ENCODE measurements at regions not wholly inside any gene's neighbourhood (a gene's known extent, or its start where the extent isn't known, plus 50 kb on each side); places are given as distances from the start of the nearest gene placed in this dataset.

- no peak for DNase-seq (ENCODE audit: low spot score)
Measured at GRCh38 chr3:194833114-194833910, 147.6 kb downstream of the FAM43A start.

DNA sequence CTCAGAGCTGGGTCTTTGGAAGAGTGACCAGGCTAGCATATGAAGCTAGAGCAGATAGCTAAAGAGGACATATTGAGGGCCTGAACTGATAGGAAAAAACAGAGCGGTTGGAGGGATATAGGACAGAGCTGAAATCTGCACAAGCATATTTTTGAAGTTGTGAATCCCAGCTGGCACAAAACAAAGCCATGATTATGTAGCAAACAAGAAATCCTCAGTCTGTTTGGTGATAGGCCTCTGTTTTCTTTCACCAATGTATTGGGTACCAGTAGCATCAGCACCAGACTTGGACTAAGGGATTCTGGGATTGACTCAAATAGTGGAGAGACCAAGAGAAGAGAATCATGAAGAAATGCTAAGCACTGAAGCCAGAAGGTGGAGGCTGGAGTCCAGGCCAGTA lies 151.0 kb downstream of the FAM43A start:
- no peak for DNase-seq (ENCODE audit: low spot score)

DNA sequence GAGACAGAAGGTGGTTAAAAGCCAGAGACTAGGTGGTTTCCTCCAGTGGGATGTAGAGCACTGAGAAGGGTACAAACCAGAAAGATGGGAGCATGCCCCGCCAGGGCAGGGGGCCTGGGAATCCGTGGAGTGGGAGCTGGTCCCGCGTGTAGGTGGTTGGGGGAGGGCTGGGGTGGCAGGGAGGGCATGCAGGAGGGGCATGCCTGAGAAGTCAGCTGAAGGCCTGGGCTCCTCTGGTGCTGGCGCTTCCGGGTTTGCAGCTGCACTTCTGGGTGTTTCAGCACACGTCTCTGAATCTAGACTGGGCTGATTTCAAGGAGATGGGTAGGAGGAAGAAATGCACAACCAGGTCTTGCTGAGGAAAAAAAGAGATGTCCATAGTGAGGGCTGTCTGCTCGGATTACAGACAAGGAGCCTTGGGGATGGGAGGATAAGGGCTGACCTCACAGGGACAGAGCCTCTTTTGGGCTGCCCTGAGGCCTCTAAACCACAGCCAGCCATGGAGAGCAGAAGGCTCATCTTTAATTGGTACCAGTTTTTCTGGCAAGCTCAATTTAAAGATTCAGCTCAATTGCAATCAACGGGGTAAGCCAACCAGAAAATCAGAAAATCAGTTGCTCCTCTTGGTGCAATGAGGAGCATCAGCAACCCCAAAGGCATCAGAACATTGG lies 151.9 kb downstream of the FAM43A start:
- no peak for DNase-seq (ENCODE audit: low spot score)

- DNase-seq (ENCODE audit: low spot score): peak; percentile 71
Measured at GRCh38 chr3:194838236-194838635, 152.6 kb downstream of the FAM43A start.

DNA sequence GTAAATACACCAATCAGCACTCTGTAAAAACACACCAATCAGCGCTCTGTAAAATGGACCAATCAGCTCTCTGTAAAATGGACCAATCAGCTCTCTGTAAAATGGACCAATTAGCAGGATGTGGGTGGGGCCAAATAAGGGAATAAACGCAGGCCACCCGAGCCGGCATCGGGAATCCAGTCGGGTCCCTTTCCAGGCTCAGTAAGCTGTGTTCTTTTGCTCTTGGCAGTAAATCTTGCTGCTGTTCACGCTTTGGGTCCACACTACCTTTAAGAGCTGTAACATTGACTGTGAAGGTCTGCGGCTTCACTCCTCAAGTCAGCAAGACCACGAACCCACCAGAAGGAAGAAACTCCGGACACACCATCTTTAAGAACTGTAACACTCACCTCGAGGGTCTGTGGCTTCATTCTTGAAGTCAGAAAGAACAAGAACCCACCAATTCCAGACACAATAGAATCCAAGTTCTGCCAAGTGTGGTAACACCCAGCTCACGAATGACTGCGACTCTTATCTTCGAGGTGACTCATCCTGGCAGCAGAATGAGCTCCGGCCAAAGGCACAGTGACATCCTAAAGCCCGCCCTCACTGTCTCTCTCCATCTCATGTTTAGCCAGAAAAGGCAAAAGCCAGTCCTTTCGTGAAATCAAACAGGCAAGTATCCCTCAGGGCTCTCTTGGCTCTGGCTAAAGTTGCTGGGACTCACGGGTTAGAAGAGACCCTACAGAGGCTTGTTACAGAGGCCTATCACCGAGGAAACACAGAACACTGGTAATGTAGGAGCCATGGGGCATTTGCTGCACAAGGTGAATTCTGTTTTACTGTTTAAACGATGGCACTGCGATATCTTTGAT lies 155.2 kb downstream of the FAM43A start:
- DNase-seq (ENCODE audit: low spot score): peak; percentile 22

DNA sequence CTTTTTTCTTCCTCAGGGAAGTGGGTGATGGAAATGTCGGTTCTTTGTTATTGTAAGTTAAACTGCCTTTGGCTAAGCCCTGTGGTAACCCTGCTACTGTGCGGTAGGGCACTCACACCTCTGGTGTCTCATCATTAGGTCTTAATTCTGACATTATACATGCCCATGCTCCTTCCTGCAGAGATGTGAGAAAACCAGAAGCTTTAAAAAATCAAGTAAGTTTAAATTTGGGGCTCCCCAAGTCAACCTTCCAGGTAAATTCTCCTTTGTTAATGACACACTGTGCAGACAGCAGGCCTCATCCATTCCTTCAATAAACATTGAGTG lies 155.8 kb downstream of the FAM43A start:
- no peak for DNase-seq (ENCODE audit: low spot score)

DNA sequence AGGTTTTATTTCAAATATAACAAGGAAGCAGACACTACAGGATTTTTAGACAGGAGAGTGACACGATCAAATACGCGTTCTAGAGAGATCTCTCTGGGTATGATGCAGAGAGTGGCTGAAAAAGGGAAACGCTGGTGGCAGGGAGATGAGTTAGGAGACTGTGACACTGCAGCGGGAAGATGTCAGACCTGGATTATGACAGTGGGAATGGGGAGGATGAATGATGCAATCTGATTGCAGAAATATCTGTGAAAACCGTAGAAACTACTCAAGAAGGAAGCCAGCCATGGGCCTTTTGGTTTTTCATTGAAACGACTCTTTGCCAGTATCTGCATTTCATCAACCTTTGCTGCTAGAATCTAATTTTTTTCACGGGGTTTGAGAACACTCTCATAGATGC lies 157.9 kb downstream of the FAM43A start:
- peak; percentile 55 for DNase-seq (ENCODE audit: low spot score)

DNA sequence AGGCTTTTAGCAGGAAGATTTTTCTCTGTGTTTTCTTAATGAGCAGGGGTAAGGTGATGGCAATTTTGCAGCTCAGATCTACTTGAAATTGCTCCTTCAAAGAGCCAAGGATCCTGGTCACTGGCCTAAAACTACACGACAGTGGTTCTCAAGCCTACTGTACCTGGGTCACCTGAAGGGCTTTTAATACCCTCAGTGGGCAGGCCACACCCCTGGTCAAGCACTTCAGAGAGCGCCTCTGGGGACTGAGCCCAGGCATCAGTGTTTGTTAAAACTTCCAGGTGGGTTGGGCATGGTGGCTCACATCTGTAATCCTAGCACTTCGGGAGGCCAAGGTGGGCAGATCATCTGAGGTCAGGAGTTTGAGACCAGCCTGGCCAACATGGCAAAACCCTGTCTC lies 158.4 kb downstream of the FAM43A start:
- no peak for DNase-seq (ENCODE audit: low spot score)

- DNase-seq (ENCODE audit: low spot score): no peak
Measured at GRCh38 chr3:194849166-194849875, 163.6 kb downstream of the FAM43A start.

DNA sequence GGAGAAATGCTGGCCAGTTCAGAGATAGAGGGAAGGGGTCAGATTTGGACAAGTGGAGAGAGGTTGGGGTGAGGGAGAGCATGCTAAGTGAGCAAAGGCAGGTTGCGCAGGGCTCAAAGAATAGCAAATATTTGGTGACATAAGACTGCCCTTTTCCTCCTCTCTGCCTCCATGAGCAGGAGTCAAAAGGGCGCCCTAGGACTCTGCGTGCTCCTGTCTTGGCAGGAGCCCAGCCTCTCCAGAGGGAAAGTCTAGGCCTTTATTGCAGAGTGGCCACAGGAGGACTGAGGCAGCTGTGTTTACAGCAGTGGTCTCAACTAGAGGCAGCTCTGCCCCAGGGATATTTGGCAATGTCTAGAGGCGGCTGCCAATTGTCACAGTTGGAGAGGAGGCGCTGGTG lies 165.6 kb downstream of the FAM43A start:
- DNase-seq (ENCODE audit: low spot score): no peak

GRCh38 chr3:194851941-194852340 lies 166.3 kb downstream of the FAM43A start:
- DNase-seq (ENCODE audit: low spot score): no peak

GRCh38 chr3:194852345-194852744 lies 166.7 kb downstream of the FAM43A start:
- no peak for DNase-seq (ENCODE audit: low spot score)

- no peak for DNase-seq (ENCODE audit: low spot score)
Measured at GRCh38 chr3:194852831-194853508, 167.3 kb downstream of the FAM43A start.

DNA sequence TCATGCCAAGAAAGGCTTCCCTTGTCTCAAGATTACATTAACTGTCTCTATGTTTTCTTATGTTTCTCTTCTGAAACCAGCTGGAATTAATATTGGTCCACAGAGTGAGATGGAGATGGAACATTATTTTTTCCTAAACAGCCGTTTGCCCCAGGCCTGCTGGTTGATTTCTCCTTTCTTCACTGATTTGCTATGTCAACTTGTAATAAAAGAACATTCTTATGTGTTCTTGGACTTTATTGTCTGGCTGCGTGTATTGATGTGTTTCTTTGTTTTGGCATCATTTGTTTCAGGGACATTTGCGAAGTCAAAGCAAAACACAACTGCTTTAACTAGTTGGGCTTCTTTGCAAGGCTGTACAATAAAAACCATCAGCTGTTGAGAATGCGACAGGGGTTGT lies 168.5 kb downstream of the FAM43A start:
- no peak for DNase-seq (ENCODE audit: low spot score)

GRCh38 chr3:194854659-194855390 lies 169.1 kb downstream of the FAM43A start:
- no peak for DNase-seq (ENCODE audit: low spot score)

DNA sequence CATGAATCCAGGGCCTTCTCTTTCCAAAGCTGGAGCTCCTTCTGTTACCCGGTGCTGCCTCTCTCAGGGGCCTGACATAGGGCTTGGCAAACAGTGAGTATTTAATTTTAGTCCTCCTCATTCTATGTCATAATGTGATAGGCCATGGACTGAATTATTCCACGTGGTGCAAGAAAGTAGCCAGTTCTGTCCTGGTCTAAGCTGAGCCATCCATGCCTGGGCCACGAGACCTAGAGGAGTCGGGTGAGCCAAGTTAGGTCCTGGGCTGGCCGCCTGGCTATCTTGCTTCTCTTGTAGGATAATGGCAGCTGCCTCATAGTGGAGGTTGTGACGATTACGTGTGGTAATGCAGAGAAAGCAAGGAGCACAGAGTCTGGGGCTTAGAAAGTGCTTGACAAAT lies 170.6 kb downstream of the FAM43A start:
- no peak for DNase-seq (ENCODE audit: low spot score)

DNA sequence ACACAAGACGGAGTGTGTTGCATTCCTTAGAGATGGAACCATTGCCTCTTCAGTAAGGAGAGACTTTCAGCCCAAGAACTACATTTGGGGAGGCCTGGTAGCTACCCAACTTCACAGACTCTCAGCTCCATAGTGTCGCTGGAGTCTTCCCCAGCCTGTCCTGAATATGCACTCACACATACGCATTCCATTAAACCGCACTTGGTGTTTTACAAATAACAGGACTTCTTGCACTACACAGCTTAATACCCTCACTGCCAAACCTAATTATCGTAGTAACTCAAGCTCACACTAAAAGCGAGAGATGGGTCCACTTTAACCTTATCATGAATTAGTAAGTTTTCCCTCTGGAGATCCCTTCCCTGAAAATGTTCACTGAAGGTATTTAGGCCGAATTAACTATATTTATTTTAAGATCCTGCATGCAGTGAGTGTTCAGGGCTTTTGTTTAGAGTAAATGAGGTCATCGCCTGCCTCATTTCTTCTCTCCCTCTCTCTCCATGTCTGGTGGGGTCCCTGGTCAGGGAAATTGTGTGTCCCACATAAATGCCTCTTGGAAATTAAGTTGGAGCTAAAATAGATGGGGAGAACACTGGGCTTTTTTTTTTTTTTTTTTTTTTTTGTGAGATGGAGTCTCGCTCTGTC lies 171.9 kb downstream of the FAM43A start:
- peak; percentile 56 for DNase-seq (ENCODE audit: low spot score)

DNA sequence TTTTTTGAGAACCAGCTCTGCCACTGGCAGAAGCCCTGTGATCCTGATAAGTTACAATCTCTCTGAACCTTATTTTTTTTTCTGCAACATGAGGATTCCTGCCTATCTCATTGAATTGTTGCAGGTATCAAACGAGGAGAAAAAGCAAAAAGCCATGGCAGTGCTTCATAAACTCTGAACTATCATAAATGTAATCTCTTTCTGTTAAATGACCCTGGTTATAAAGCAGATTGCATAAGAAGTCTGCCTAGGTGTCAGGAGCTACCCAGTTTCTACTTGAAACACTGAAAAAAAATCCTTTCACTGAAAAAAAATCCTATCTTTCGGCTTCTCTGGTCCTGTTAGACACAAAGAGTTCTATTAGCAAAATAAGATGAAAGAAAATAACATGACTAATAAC lies 172.7 kb downstream of the FAM43A start:
- no peak for DNase-seq (ENCODE audit: low spot score)

DNA sequence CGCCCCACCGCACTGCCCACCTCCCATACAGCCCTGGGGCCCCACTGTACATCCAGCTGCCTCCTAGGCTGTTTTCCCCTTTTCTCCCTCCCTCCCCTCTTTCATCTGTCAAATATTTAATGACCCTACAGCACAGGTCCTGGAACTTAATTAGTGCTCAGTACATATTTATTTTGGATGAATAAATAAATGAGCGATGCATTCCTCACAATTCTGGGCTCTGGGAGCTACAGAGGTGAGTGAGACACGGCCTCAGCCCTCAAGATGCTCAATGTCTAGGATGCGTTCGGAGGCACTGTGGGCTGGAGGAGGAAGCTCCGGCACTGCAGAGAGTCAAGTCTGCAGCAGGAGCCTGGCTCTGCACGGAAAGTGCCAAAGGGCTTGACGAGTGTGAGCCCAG lies 175.0 kb downstream of the FAM43A start:
- DNase-seq (ENCODE audit: low spot score): no peak

DNA sequence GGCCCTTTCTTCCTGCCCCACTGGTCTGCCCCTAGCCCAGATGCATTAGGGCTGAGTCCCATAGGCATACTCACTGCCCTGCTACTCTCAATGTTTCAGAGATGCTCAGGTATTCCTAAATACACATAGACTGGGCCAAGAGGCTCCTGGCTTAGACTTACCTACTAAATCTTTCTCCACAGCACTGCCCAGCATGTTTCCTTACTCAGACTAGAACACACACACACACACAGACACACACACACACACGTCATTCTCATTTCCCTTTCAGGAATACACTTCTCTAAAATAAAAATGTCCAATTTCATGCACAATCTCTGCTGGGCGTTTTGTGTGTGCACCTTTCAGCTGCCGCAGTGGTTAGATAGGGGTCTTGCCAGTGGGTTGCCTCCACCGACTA lies 175.7 kb downstream of the FAM43A start:
- DNase-seq (ENCODE audit: low spot score): no peak

All from umbilical cord (tissue), 1 donor.